ENCODE measurements at regions not wholly inside any gene's neighbourhood (a gene's known extent, or its start where the extent isn't known, plus 50 kb on each side); places are given as distances from the start of the nearest gene placed in this dataset.

DNA sequence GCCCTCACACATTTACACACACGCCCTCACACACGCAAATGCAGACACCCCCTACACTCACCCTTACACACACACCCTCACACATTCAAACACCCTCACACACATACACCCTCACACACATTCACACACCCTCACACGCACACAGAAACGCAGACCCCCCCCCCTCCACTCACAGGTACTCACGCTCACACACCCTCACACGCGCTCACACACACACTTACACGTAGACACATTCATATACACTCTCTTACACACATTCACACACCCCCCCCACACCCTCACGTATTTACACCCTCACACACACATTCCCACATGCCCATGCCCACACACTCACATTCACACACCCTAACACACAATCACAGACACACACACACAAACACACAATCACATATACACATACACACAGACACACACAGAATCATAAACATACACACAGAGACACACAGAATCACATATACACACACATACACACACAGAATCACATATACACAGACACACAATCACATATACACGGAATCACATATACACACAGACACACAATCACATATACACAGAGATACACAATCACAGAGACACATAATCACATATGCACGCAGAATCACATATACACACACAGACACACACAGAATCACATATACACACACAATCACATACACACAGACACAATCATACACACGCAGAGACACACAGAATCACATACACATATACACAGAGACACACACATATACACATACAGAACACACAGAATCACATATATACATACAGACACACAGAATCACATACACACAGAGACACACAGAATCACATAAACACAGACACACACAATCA, 250.1 kb upstream of the RPL38 start:
- TF ChIP-seq, protein P1, sequence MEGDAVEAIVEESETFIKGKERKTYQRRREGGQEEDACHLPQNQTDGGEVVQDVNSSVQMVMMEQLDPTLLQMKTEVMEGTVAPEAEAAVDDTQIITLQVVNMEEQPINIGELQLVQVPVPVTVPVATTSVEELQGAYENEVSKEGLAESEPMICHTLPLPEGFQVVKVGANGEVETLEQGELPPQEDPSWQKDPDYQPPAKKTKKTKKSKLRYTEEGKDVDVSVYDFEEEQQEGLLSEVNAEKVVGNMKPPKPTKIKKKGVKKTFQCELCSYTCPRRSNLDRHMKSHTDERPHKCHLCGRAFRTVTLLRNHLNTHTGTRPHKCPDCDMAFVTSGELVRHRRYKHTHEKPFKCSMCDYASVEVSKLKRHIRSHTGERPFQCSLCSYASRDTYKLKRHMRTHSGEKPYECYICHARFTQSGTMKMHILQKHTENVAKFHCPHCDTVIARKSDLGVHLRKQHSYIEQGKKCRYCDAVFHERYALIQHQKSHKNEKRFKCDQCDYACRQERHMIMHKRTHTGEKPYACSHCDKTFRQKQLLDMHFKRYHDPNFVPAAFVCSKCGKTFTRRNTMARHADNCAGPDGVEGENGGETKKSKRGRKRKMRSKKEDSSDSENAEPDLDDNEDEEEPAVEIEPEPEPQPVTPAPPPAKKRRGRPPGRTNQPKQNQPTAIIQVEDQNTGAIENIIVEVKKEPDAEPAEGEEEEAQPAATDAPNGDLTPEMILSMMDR (conservative IDR thresholded peaks at IDR 0.05) = no peak
- H3K27ac ChIP-seq = no peak overlapping the region

DNA sequence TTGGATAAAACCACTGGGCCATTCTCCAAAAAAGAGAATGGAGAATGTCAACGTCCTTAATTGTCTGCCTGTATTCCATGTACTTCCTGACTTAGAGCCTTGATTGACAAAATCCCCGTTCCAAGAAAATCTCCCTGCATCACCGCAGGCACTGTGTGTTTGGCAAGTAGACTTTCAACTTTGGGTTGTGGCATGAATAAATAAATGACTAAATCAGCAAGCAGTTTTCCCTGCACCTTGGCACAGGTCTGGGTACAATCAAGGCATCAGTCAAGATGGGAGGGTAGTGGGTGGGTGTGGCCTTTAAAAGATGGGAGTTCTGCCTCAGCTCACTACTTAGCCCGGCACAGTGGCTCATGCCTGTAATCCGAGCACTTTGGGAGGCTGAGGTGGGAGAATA, 248.5 kb upstream of the RPL38 start:
- H3K27ac ChIP-seq = no peak overlapping the region
- TF ChIP-seq, protein P1 (conservative IDR thresholded peaks at IDR 0.05) = no peak

DNA sequence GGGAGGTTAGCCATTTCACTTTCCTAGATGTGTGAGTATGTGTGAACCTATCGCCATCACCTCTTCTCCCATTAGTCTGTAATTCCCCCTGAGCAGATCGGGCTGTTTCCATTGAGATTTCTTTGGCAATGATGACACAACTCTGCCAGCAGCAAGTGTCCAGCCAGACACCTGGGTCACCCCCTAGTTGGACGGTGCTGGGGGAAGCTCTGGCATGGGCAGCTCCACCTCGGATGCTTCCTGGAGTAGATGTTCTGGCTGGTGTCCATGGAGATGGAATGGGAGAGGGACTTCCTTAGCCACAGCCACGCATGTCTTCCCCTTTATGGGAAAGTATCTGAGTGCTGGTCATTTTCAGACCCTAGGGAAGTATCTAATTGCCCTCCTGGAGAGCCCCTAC, 247.9 kb upstream of the RPL38 start:
- TF ChIP-seq, protein P1 (conservative IDR thresholded peaks at IDR 0.05) = no peak
- H3K27ac ChIP-seq = no peak overlapping the region

DNA sequence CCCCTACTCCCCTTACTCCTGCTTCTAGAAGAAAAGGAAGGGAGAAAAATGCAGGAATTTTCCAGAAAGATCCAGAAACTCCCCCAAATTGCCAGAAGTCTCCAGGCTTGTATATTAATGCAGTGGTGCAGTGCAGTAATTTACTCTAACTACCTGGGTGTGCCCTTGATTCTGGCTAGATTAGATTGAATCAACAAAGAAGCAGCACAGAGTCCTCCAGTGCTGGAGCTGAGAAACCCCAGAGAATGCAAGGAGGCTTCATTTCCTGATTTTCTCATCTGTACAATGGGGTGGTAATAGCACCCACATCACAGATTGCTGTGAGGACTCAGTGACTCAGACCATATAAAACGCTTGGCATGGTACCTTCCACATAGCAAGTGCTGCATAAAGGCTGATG, 247.3 kb upstream of the RPL38 start:
- no peak overlapping the region for H3K27ac ChIP-seq
- TF ChIP-seq, protein P1 (conservative IDR thresholded peaks at IDR 0.05) = no peak

DNA sequence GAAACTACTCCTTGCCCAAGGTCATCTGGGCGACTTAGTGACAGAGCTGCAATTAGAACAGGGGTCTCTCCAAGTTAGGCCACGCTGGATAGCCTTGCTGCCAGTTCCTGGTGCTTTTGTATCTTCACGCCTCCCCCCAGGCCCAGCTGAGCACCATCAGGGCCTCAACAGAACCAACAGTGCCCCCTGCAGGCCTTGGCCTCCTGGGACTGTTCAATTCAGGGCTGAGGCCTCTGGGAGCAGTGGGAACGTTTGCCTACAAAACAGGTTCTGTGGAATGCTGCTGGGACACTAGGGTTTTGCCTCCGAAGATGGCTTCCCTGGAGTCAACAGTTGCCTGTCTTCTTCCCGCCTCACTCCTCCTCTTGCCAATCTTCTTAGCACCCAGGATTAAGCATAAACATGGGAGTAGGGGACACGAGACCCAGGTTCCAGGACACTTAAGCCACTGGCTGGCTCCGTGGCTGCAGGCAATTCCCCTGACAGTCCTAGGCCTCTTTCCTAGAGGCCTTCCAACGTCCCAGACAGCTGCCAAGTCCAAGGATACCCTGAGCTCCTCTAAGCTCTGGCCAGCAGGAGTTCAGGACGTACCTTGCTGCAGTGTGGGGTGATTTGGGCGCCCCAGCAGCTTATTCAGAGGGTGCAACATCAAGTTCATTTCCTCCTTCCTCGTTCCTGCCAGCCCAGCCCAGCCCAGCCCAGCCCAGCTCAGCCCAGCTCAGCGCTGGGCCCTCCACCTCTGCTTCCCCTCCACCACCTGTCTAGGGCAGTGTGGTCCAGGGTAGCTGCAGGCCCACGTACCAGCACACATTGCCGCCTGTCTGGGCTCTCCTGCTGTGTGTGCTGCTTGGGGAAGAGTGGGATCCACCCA, 246.6 kb upstream of the RPL38 start:
- no peak overlapping the region for H3K27ac ChIP-seq
- TF ChIP-seq, protein P1 (conservative IDR thresholded peaks at IDR 0.05) = peak; percentile 56

DNA sequence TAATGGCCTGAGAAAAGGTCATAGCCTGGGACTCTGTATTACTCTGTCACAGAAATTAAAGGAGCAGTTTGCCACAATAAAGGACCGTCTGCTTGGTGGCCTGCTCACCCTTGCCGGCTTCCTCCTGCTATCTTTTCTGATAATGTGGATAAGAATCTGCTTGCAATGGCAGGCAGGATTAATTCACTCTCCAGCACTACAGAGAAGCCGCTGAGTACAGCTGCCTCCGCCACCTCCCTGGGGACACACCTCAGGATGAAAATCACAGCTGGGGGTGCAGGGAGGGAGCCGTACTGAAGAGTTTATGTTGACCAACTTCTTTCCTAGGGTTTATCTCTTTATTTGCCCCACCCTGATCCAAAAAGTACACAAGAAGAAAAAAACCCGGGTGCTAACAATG, 245.9 kb upstream of the RPL38 start:
- TF ChIP-seq, protein P1 (conservative IDR thresholded peaks at IDR 0.05) = no peak
- no peak overlapping the region for H3K27ac ChIP-seq

DNA sequence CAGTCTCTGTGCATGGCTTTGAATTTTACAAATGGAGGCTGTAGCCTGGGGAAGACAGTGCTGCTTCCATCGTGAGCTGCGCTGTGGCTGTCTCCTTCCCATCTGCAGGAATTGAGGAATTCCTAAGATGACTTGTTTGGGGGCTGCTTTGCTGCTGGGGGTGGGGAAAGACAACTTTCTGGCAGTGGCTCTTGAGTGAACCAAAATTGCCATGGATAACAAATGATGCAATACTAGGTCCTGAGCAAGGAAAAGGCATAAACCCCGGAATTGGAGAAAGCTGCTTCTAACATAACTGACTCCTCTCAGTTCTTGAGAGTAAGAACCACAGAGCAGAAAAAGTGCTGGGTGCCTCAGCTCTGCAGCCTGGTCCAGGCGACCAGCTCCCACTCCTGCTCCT, 245.0 kb upstream of the RPL38 start:
- H3K27ac ChIP-seq = no peak overlapping the region
- TF ChIP-seq, protein P1 (conservative IDR thresholded peaks at IDR 0.05) = no peak
